SK-N-MC (cell line): ENCODE measurements at regions not wholly inside any gene's neighbourhood (a gene's known extent, or its start where the extent isn't known, plus 50 kb on each side); places are given as distances from the start of the nearest gene placed in this dataset.

Experiments used
- DNase-seq: peaks from one replicate; pipeline ENCODE4 v3.0.0-alpha.2; 2011; ENCODE audit warnings: low read depth, low spot score
- H3K27ac ChIP-seq: fragments of 200-600 bp; sonication (generic); 2 replicates; pipeline ENCODE4 v1.5.1; 2016; ENCODE audit warnings: mixed run types
- H3K36me3 ChIP-seq: fragments of 200-600 bp; sonication (generic); 2 replicates; pipeline ENCODE4 v1.6.1; 2017; ENCODE audit warnings: antibody characterized with exemption, low read length, mixed read lengths; ENCODE audit not compliant: insufficient read depth
- H3K4me3 ChIP-seq: fragments of 200-600 bp; sonication (generic); 2 replicates; pipeline ENCODE4 v1.5.1; 2016
- H3K9ac ChIP-seq: fragments of 200-600 bp; sonication (generic); 2 replicates; pipeline ENCODE4 v1.8.0; 2017; ENCODE audit warnings: mixed run types, mixed read lengths; ENCODE audit not compliant: insufficient read length
- H3K9me3 ChIP-seq: fragments of 200-600 bp; sonication (generic); 2 replicates; pipeline ENCODE4 v1.6.1; 2017; ENCODE audit warnings: low read depth, mild to moderate bottlenecking, antibody characterized with exemption, low read length, moderate library complexity, mixed read lengths
- EZH2 ChIP-seq: fragments of 200-600 bp; sonication (generic); IDR thresholded peaks from one replicate; pipeline ENCODE4 v1.6.1; 2017; ENCODE audit warnings: antibody characterized with exemption
- FOXP2 ChIP-seq: optimal IDR thresholded peaks from 2 replicates; pipeline ENCODE3; 2011; ENCODE audit warnings: mild to moderate bottlenecking, moderate library complexity; ENCODE audit not compliant: insufficient read depth; ENCODE audit errors: extremely low read length, control extremely low read depth
- POLR2AphosphoS5 ChIP-seq: IDR thresholded peaks from 2 replicates; pipeline ENCODE4 v1.6.1; 2012; ENCODE audit warnings: mild to moderate bottlenecking, low read depth, low read length, borderline replicate concordance

DNA sequence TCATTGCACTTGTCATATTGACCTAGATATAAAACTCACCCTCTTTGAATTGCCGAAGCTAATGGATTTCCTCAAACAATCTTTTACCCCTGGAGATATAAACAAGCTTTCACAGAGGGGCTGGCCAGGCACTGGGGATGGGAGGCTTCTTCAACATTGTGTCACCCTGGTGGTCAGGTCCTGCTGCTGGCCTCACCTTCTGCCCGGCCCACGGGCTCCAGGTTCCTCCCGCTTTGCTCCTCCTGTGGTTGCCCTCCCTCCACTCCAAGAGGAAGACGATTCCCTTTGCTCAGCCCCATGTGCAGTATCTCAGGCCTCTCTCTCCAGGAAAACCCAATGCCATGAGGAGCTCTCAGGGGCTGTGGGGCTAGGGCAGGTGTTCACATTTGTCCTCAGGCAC is 118.1 kb upstream of the ADCY1 start:
- no peak for TF ChIP-seq POLR2AphosphoS5
- TF ChIP-seq FOXP2: no peak
- TF ChIP-seq EZH2: no peak

DNA sequence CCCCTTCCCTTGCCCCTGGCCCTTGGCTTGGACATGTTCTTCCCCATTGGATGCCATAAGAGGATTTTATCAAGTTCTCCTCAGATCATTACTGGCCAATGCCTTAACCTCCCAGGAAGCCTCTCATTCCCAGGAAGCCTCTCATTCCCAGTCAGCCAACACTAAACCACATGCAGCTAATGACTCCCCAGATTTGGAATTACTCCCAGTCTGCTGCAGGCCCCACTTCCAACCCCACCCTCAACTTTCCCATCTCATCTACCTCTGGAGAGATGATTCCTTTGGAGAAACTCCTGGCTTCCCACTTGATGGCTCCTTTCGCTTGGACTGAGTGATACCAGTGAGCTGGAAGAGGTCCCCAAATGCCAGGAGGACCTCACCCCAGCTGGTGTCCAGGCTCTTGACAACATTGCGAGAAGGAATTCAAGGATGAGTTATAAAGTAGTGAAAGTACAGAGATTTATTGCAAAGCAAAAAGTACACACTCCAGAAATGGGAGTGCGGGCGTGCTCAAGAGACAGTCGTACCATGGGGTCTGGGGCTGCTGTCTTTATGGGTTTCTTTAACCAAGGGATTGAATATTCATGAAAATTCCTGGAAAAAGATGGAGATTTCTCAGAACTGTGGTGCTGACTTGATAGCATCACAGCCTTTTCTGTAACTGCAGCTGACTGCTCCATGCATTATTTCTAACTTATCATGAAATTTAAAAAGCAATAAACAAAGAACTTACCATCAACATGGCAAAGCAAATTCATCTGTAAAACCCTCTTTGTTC is 117.2 kb upstream of the ADCY1 start:
- no peak for DNase-seq
- H3K9me3 ChIP-seq: no peaks in the 10 kb centered on the region
- TF ChIP-seq POLR2AphosphoS5 (no peak), EZH2 (no peak), FOXP2 (no peak)
- H3K27ac ChIP-seq: no peak overlapping the region
- H3K4me3 ChIP-seq: no peak overlapping the region
- no peak overlapping the region for H3K9ac ChIP-seq
- no peaks in the 10 kb centered on the region for H3K36me3 ChIP-seq

More for the DNA sequence above, 118.1 kb upstream of the ADCY1 start:
- no peak overlapping the region for H3K27ac ChIP-seq
- DNase-seq: no peak
- H3K9ac ChIP-seq: no peak overlapping the region
- no peaks in the 10 kb centered on the region for H3K36me3 ChIP-seq
- H3K4me3 ChIP-seq: no peak overlapping the region
- no peaks in the 10 kb centered on the region for H3K9me3 ChIP-seq

DNA sequence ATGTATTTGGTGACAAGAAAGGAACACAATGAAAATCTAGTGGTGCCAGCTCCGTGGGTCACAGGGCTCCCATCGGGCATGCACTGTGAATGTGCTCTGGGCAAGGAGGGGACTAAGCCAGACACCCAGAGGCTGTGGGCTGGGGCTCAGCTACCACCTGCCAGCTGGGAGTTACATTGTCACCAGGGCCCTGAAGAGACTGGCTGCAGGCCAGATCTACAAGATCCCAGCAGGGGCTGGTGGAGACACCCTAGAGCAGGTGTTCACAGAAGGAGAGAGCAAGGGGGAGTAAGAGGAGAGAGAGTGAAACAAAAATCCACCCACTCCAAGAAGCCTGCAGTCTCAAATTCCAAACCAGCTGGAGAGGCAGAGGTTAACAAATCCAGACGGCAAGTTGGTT is 116.6 kb upstream of the ADCY1 start:
- no peak overlapping the region for H3K4me3 ChIP-seq
- no peak for DNase-seq
- no peaks in the 10 kb centered on the region for H3K9me3 ChIP-seq
- TF ChIP-seq POLR2AphosphoS5 (no peak), FOXP2 (no peak), EZH2 (no peak)
- H3K9ac ChIP-seq: no peak overlapping the region
- H3K27ac ChIP-seq: no peak overlapping the region
- H3K36me3 ChIP-seq: no peaks in the 10 kb centered on the region

DNA sequence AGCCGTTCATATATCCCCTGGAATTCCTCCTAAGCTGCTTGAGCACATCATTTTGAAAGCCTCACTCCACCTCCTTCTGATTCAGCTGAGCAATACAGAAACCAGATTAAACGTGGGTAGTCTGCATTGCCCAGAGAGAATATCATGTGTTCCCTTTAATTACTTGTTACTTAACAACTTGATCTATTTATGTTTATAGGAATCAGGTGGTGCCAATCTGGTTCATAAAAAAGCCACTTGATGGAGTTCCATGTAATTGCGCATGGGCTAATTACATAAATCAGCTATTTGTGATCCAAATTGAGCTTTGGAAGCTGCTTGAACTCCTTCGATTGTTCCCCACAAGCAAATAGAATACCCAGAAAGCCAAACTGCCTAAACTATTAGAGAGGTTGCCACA is 114.7 kb upstream of the ADCY1 start:
- DNase-seq: no peak
- no peak for TF ChIP-seq EZH2
- no peak for TF ChIP-seq FOXP2
- no peak for TF ChIP-seq POLR2AphosphoS5
- Histone ChIP-seq H3K9ac (no peak overlapping the region), H3K27ac (no peak overlapping the region), H3K9me3 (no peaks in the 10 kb centered on the region), H3K36me3 (no peaks in the 10 kb centered on the region), H3K4me3 (no peak overlapping the region)

DNA sequence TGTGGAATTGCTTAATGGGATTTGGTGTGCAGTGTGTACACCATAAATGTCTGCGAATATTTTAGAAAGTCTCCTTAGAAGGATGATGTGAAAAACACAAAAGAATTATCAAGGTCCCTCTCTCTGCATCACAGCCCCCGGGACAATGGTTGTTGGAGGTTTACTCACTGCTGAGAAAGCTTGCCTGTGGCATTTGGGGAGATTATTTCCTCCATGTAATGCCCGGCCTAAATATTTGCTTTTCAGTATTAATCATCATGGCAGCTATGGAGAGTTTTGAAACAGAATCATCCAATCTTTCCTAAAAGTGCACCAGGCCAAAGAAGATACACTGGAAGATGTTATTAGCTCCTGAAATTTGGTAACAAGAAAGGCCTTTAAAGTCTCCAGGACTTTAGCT is 113.8 kb upstream of the ADCY1 start:
- no peak for DNase-seq
- Histone ChIP-seq H3K9ac (no peak overlapping the region), H3K27ac (no peak overlapping the region), H3K36me3 (no peaks in the 10 kb centered on the region), H3K9me3 (no peaks in the 10 kb centered on the region), H3K4me3 (no peak overlapping the region)
- no peak for TF ChIP-seq EZH2
- TF ChIP-seq FOXP2: no peak
- TF ChIP-seq POLR2AphosphoS5: no peak

DNA sequence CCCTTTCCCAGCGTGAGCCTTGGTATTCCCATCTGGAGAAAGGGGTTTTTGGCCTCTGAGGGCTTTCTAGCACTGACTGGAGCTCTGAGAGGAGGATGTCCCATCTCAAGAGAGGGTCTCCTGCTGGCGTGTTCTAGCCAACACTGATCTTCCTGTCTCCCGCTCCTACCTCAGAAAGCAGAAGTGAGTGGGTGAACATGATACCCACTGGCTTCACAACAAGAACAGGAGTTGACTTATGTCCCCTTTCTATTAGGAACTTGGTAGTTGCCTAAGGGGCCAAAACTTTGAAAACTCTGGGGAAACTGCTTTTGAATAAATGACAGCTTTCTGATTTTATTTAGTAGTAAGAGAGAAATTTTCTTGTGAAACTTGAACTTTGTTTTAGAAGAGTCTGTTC is 113.1 kb upstream of the ADCY1 start:
- DNase-seq: no peak

DNA sequence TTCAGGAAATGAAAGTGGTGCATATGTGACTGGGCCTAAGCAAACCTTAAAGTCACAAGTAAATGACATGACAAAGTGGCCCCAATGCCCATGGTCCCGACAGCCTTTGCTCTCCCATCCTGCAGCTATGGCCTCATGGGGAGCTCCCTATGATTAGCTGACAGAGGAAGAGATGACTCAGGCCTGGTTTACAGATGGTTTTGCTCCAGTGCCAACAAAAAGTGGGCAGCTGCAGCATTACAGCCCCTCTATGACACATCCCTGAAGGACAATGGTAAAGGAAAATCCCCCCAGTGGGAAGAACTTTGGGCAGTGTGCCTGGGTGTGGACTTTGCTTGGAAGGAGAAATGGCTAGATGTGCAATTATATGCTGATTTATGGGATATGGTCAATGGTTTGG is 105.1 kb upstream of the ADCY1 start:
- TF ChIP-seq POLR2AphosphoS5: no peak
- no peak overlapping the region for H3K9ac ChIP-seq
- H3K36me3 ChIP-seq: no peaks in the 10 kb centered on the region
- DNase-seq: no peak
- H3K27ac ChIP-seq: no peak overlapping the region
- H3K9me3 ChIP-seq: no peaks in the 10 kb centered on the region
- no peak overlapping the region for H3K4me3 ChIP-seq

More for the DNA sequence above, 113.1 kb upstream of the ADCY1 start:
- H3K36me3 ChIP-seq: no peaks in the 10 kb centered on the region
- no peak for TF ChIP-seq EZH2
- no peak for TF ChIP-seq FOXP2
- TF ChIP-seq POLR2AphosphoS5: no peak
- no peak overlapping the region for H3K27ac ChIP-seq
- H3K9ac ChIP-seq: no peak overlapping the region
- H3K9me3 ChIP-seq: no peaks in the 10 kb centered on the region
- H3K4me3 ChIP-seq: no peak overlapping the region

DNA sequence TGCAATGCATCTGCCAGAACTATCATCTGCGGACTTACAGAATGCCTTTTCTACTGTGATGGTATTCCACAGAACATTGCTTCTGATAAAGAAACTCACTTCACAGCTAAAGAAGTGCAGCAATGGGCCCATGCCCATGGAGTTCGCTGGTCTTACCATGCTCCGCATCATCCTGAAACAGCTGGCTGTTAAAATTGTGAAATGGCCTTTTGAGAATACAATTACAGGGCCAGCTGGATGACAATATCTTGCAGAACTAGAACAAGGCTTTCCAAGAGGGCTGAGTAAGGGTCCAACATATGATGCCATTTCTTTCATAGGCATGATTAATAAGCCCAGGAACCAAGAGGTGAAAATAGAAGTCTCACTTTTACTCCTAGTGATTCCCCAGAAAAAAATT is 104.1 kb upstream of the ADCY1 start:
- H3K9ac ChIP-seq: no peak overlapping the region
- H3K9me3 ChIP-seq: no peaks in the 10 kb centered on the region
- no peak for DNase-seq
- no peak for TF ChIP-seq FOXP2
- no peak for TF ChIP-seq POLR2AphosphoS5
- TF ChIP-seq EZH2: no peak
- H3K4me3 ChIP-seq: no peak overlapping the region
- no peaks in the 10 kb centered on the region for H3K36me3 ChIP-seq
- no peak overlapping the region for H3K27ac ChIP-seq

DNA sequence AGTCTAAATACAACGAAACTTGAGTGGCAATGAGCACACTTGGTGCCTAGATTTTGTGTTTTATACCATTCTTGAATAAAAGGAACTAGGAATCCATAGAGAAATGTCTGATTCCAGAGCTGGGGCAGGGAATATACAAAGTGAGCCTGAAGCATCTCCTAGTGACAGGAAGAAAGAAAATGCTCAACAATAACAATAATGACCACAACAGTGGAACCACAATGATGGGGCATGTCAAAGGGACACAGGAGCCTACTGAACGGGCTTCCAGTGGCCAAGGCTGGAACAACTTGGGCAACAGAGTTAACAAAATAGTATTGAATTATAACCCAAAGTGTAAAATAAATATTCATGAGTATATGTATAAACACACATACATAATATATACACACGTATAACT is 94.4 kb upstream of the ADCY1 start:
- TF ChIP-seq EZH2 (no peak), FOXP2 (no peak), POLR2AphosphoS5 (no peak)
- Histone ChIP-seq H3K36me3 (no peaks in the 10 kb centered on the region), H3K27ac (no peak overlapping the region), H3K9me3 (no peaks in the 10 kb centered on the region), H3K9ac (no peak overlapping the region), H3K4me3 (no peak overlapping the region)
- DNase-seq: no peak

DNA sequence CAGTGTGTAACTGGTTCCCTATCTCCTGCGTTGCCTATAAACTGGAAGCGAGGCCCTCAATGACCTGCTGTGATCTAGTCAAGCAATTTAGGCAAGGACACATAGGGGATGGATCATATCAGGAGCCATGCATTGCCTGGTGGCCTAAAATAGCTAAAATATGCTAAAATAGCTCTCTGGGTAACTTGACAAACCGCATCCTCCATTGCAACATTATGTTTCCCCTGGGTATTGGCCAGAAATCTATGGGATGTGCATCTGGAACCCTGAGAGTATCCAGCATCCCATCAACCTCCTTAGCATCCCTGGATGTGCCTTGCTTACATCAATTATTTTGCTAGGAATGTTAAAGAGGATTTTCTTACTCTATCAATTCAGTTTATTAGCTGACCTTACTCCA is 91.7 kb upstream of the ADCY1 start:
- TF ChIP-seq POLR2AphosphoS5: no peak
- TF ChIP-seq FOXP2: no peak
- TF ChIP-seq EZH2: no peak
- Histone ChIP-seq H3K9me3 (no peaks in the 10 kb centered on the region), H3K36me3 (no peaks in the 10 kb centered on the region), H3K4me3 (no peak overlapping the region), H3K27ac (no peak overlapping the region), H3K9ac (no peak overlapping the region)
- no peak for DNase-seq
